Lung (tissue), 11 donors: ENCODE measurements at regions not wholly inside any gene's neighbourhood (a gene's known extent, or its start where the extent isn't known, plus 50 kb on each side); places are given as distances from the start of the nearest gene placed in this dataset.

Experiments
- ATAC-seq: fragments of 200-7000 bp; cut with Tn5 transposase; one replicate; pipeline ENCODE4 v1.9.1; 2020; ENCODE audit warnings: moderate number of reproducible peaks; ENCODE audit not compliant: insufficient read depth, low FRiP score
- DNase-seq, 3 donors: peaks; one replicate each; pipeline ENCODE4 v3.0.0-alpha.2; 2013 to 2017
- H3K27ac ChIP-seq, 2 donors: one replicate each; pipeline ENCODE4 v1.5.1; 2013; ENCODE audit warnings: mild to moderate bottlenecking in 2 of 2, moderate library complexity in 2 of 2, control low read depth in 1 of 2, inconsistent platforms in 1 of 2, low read depth in 1 of 2, low read length in 1 of 2
- H3K27me3 ChIP-seq, 3 donors: one replicate each; pipeline ENCODE4 v1.5.1; 2013; ENCODE audit warnings: low read length in 2 of 3; ENCODE audit not compliant: control insufficient read depth in 3 of 3, insufficient read depth in 3 of 3
- H3K36me3 ChIP-seq, 4 donors: one replicate each; pipeline ENCODE4 v1.5.1; 2013; ENCODE audit warnings: low read length in 4 of 4, mild to moderate bottlenecking in 1 of 4, moderate library complexity in 1 of 4; ENCODE audit not compliant: control insufficient read depth in 4 of 4, insufficient read depth in 4 of 4
- H3K4me1 ChIP-seq, 5 donors: one replicate each; pipeline ENCODE4 v1.5.1; 2013; ENCODE audit warnings: low read length in 5 of 5, mild to moderate bottlenecking in 2 of 5, moderate library complexity in 1 of 5; ENCODE audit not compliant: control insufficient read depth in 5 of 5, insufficient read depth in 5 of 5
- H3K4me3 ChIP-seq: one replicate; pipeline ENCODE4 v1.5.1; 2013; ENCODE audit warnings: mild to moderate bottlenecking, control low read depth, moderate library complexity
- H3K9ac ChIP-seq, 2 donors: one replicate each; pipeline ENCODE4 v1.5.1; 2013; ENCODE audit warnings: low read length in 2 of 2, control low read depth in 1 of 2; ENCODE audit not compliant: insufficient read depth in 1 of 2
- H3K9me3 ChIP-seq, 4 donors: one replicate each; pipeline ENCODE4 v1.5.1; 2013; ENCODE audit warnings: low read length in 3 of 4, mild to moderate bottlenecking in 1 of 4, moderate library complexity in 1 of 4; ENCODE audit not compliant: control insufficient read depth in 4 of 4, insufficient read depth in 3 of 4
- CTCF ChIP-seq: IDR thresholded peaks from 2 replicates; pipeline ENCODE4 v1.5.1; 2012; ENCODE audit warnings: mild to moderate bottlenecking; ENCODE audit errors: control extremely low read depth, extremely low read depth
- WGBS, 2 donors: extraction: QIAGEN DNeasy Blood & Tissue Kit; methylation state at CpG; one replicate each; pipeline ENCODE4 v1.1.7; 2013; 5-methylcytosine and 5-hydroxymethylcytosine counted together
- donor health status: control.
- donor health status: control.
- donor health status: Bipolar disorder and iron deficiency.
- donor health status: healthy.
- donor health status: DM: yes; HTN: yes; CAD: no.

GRCh38 chr2:53040536-53041229, 726.9 kb upstream of the CHAC2 start:
- peaks cover 0 to 4% (median 0%) of the 10 kb centered on the region in 5 donors for H3K4me1 ChIP-seq
- H3K27ac ChIP-seq = no peak overlapping the region
- H3K4me3 ChIP-seq = no peak overlapping the region
- H3K9me3 ChIP-seq = no peaks in the 10 kb centered on the region
- no peaks in the 10 kb centered on the region for H3K27me3 ChIP-seq
- no peaks in the 10 kb centered on the region for H3K36me3 ChIP-seq
- no peak for TF ChIP-seq CTCF
- no peak overlapping the region for H3K9ac ChIP-seq
- DNase-seq (no peak), ATAC-seq (no peak)
- 76 to 80% methylated on average over 4 of the region's 4 CpGs for WGBS, 2 donors

- no peaks in the 10 kb centered on the region for H3K36me3 ChIP-seq
- no peak for DNase-seq
- H3K4me3 ChIP-seq = no peak overlapping the region
- peaks cover 0 to 4% (median 0%) of the 10 kb centered on the region in 5 donors for H3K4me1 ChIP-seq
- TF ChIP-seq CTCF = no peak
- no peak for ATAC-seq
- WGBS, 2 donors = 0 to 42% methylated on average over 1 of the region's 1 CpG
- H3K9me3 ChIP-seq = no peaks in the 10 kb centered on the region
- H3K27ac ChIP-seq = no peak overlapping the region
- no peak overlapping the region for H3K9ac ChIP-seq
- H3K27me3 ChIP-seq = no peaks in the 10 kb centered on the region
These were observed 731.4 kb upstream of the CHAC2 start for GRCh38 chr2:53036196-53036595.

- no peak for ATAC-seq
- Histone ChIP-seq H3K4me1 (peaks cover 0 to 4% (median 0%) of the 10 kb centered on the region in 5 donors), H3K27ac (no peak overlapping the region), H3K36me3 (no peaks in the 10 kb centered on the region), H3K4me3 (no peak overlapping the region), H3K9ac (no peak overlapping the region), H3K9me3 (no peaks in the 10 kb centered on the region), H3K27me3 (no peaks in the 10 kb centered on the region)
- no peak for DNase-seq
- TF ChIP-seq CTCF = no peak
- 65 to 75% methylated on average over 1 of the region's 1 CpG for WGBS, 2 donors
These were observed 732.5 kb upstream of the CHAC2 start for GRCh38 chr2:53035153-53035552.

- DNase-seq (no peak), ATAC-seq (no peak)
- peaks cover 0 to 4% (median 0%) of the 10 kb centered on the region in 5 donors for H3K4me1 ChIP-seq
- TF ChIP-seq CTCF = no peak
- H3K4me3 ChIP-seq = no peak overlapping the region
- no peaks in the 10 kb centered on the region for H3K36me3 ChIP-seq
- no peak overlapping the region for H3K9ac ChIP-seq
- no peak overlapping the region for H3K27ac ChIP-seq
- no peaks in the 10 kb centered on the region for H3K9me3 ChIP-seq
- H3K27me3 ChIP-seq = no peaks in the 10 kb centered on the region
These were observed 734.2 kb upstream of the CHAC2 start for GRCh38 chr2:53033411-53033810.
